Smooth muscle cell (in vitro differentiated cells): ENCODE measurements at regions not wholly inside any gene's neighbourhood (a gene's known extent, or its start where the extent isn't known, plus 50 kb on each side); places are given as distances from the start of the nearest gene placed in this dataset.

ENCODE experiments used
- DNase-seq: peaks from one replicate; lab custom pipeline; 2025; ENCODE audit not compliant: unreplicated experiment; lab: John Stamatoyannopoulos, UW
- H2AFZ ChIP-seq: fragments of 200-600 bp; sonication (generic); 2 replicates; pipeline ENCODE4 v1.6.0; 2016; ENCODE audit warnings: antibody characterized with exemption, low read depth, mild to moderate bottlenecking
- H3F3A ChIP-seq: fragments of 200-600 bp; sonication (generic); 2 replicates; pipeline ENCODE4 v1.6.0; 2017; ENCODE audit warnings: antibody characterized with exemption, low read depth
- H3K27ac ChIP-seq: fragments of 200-600 bp; sonication (generic); 2 replicates; pipeline ENCODE4 v1.5.1; 2016; ENCODE audit warnings: low read depth, mild to moderate bottlenecking
- H3K27me3 ChIP-seq: fragments of 200-600 bp; sonication (generic); 2 replicates; pipeline ENCODE4 v1.6.1; 2016; ENCODE audit warnings: low read depth, mild to moderate bottlenecking
- H3K36me3 ChIP-seq: fragments of 200-600 bp; sonication (generic); 2 replicates; pipeline ENCODE4 v1.5.1; 2016; ENCODE audit warnings: low read depth
- H3K4me1 ChIP-seq: fragments of 200-600 bp; sonication (generic); 2 replicates; pipeline ENCODE4 v1.5.1; 2016; ENCODE audit warnings: low read depth
- H3K4me2 ChIP-seq: fragments of 200-600 bp; sonication (generic); 2 replicates; pipeline ENCODE4 v1.6.0; 2016; ENCODE audit warnings: mild to moderate bottlenecking
- H3K4me3 ChIP-seq: fragments of 200-600 bp; sonication (generic); 2 replicates; pipeline ENCODE4 v1.5.1; 2016; ENCODE audit warnings: mild to moderate bottlenecking
- H3K79me2 ChIP-seq: fragments of 200-600 bp; sonication (generic); 2 replicates; pipeline ENCODE4 v1.6.0; 2016; ENCODE audit warnings: low read depth, mild to moderate bottlenecking
- H3K9ac ChIP-seq: fragments of 200-600 bp; sonication (generic); 2 replicates; pipeline ENCODE4 v1.6.0; 2016; ENCODE audit warnings: low read depth
- H3K9me3 ChIP-seq: fragments of 200-600 bp; sonication (generic); replicated peaks from 2 replicates; pipeline ENCODE4 v1.5.1; 2016; ENCODE audit warnings: low read depth
- H4K20me1 ChIP-seq: fragments of 200-600 bp; sonication (generic); 2 replicates; pipeline ENCODE4 v1.6.0; 2016; ENCODE audit warnings: low read depth
- WGBS: methylation state at CpG from one replicate; pipeline ENCODE4 v1.1.7; 2016; ENCODE audit warnings: low lambda C conversion rate; 5-methylcytosine and 5-hydroxymethylcytosine counted together
- TF ChIP-seq, protein P1 (sequence below): fragments of 200-600 bp; sonication (generic); IDR thresholded peaks from 2 replicates; pipeline ENCODE4 v1.5.1; 2017; ENCODE audit warnings: borderline replicate concordance, mild to moderate bottlenecking, antibody characterized with exemption; ENCODE audit not compliant: insufficient read depth, poor library complexity, severe bottlenecking

DNA sequence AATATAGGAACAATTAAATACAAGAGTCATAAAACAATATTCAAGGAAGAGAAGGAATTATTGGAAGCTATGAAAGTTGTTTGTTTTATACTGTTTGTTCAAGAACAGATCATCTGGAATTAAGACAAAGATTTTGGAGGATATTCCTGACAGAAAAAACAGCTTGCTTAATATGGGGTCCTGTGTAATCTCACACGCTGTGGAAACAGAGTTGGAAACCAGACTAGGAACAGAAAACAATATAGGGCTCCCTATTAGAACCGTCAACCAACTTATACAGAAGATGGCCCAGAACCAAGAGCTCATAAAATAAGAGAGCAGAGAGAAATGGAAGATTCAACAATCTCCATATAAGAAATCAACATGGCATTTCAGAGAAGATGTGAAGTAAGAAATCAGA, 156.0 kb downstream of the PCDH18 start:
- Histone ChIP-seq H3K4me1 (no peaks in the 10 kb centered on the region), H2AFZ (peak overlapping the region; percentile 80), H3K4me3 (no peak overlapping the region), H3K4me2 (no peak overlapping the region), H3F3A (no peaks in the 10 kb centered on the region), H3K9me3 (no peaks in the 10 kb centered on the region), H3K27ac (no peak overlapping the region), H3K27me3 (no peaks in the 10 kb centered on the region), H3K36me3 (no peaks in the 10 kb centered on the region), H3K79me2 (no peaks in the 10 kb centered on the region), H3K9ac (no peak overlapping the region), H4K20me1 (no peaks in the 10 kb centered on the region)
- WGBS: 48% methylated on average over 2 of the region's 2 CpGs
- TF ChIP-seq, protein P1, sequence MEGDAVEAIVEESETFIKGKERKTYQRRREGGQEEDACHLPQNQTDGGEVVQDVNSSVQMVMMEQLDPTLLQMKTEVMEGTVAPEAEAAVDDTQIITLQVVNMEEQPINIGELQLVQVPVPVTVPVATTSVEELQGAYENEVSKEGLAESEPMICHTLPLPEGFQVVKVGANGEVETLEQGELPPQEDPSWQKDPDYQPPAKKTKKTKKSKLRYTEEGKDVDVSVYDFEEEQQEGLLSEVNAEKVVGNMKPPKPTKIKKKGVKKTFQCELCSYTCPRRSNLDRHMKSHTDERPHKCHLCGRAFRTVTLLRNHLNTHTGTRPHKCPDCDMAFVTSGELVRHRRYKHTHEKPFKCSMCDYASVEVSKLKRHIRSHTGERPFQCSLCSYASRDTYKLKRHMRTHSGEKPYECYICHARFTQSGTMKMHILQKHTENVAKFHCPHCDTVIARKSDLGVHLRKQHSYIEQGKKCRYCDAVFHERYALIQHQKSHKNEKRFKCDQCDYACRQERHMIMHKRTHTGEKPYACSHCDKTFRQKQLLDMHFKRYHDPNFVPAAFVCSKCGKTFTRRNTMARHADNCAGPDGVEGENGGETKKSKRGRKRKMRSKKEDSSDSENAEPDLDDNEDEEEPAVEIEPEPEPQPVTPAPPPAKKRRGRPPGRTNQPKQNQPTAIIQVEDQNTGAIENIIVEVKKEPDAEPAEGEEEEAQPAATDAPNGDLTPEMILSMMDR: no peak
- DNase-seq: no peak

DNA sequence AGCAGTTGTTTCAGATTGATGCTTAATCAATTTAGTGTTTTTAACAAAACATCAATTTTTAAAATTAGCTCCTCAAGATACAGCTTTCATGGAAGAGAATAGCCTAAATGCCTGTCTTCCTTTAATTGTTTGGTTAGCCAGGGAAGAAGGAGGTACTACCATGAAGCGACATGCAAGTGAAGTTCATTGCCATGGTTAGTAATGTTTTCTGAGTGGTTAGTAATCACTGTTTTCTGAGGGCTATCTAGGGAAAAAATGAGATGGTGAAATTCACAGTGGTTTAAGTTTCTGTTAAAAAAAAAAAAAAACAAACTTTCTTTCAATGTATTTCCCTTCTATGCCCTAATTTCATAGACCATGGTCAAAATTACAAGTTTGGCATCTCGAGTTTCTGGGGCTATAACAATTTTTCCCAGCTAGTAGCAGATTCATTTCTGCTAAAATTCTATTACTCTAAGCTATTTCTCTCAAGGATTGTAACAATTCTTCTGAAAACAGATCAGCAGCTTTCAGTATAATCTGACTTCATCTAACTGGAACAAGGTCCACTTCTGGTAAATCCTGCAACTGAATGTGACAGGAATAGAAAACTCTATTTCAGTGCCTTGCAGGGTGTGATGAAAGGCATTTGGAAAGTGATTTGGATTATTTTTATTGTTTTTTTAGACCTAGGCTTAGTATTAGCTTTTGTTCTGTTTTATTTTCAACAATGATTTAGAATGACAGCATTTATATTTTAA, 157.0 kb downstream of the PCDH18 start:
- H3K27me3 ChIP-seq: no peaks in the 10 kb centered on the region
- no peaks in the 10 kb centered on the region for H3K36me3 ChIP-seq
- H3K9ac ChIP-seq: no peak overlapping the region
- H3K4me1 ChIP-seq: peaks cover 9% of the 10 kb centered on the region
- H3K4me3 ChIP-seq: no peak overlapping the region
- no peak for DNase-seq
- 67% methylated on average over 2 of the region's 2 CpGs for WGBS
- H3K9me3 ChIP-seq: no peaks in the 10 kb centered on the region
- H2AFZ ChIP-seq: peak overlapping the region; percentile 70
- H4K20me1 ChIP-seq: no peaks in the 10 kb centered on the region
- no peaks in the 10 kb centered on the region for H3F3A ChIP-seq
- TF ChIP-seq, protein P1: no peak
- no peaks in the 10 kb centered on the region for H3K79me2 ChIP-seq
- peak overlapping the region; percentile 30 for H3K27ac ChIP-seq
- no peak overlapping the region for H3K4me2 ChIP-seq

DNA sequence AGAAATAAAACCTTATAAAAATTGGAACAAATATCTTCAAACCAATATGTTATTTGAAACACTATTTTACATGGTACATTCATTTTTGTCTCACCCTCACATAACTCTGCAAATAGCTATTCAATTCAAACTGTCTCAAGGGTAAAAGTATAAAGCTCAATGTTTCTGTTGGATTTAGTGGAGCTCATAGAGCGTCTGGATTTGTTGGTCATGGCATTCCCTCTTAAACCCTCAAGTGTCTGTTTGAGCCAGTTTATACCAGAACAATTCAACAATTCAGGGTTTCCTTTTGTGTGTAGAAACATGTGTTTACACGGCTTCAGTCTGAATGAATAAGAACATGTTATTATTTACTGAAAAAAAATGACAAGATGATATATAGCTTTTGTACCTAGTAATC, 161.6 kb downstream of the PCDH18 start:
- TF ChIP-seq, protein P1: no peak
- Histone ChIP-seq H3K4me3 (no peak overlapping the region), H3K36me3 (no peaks in the 10 kb centered on the region), H3K9me3 (no peaks in the 10 kb centered on the region), H4K20me1 (no peaks in the 10 kb centered on the region), H3K79me2 (no peaks in the 10 kb centered on the region), H3F3A (no peaks in the 10 kb centered on the region), H2AFZ (peak overlapping the region; percentile 11), H3K27ac (peak overlapping the region; percentile 71), H3K4me1 (peaks cover 9% of the 10 kb centered on the region), H3K9ac (no peak overlapping the region), H3K4me2 (peak overlapping the region; percentile 45), H3K27me3 (no peaks in the 10 kb centered on the region)
- WGBS: 17% methylated on average over 2 of the region's 2 CpGs
- no peak for DNase-seq

DNA sequence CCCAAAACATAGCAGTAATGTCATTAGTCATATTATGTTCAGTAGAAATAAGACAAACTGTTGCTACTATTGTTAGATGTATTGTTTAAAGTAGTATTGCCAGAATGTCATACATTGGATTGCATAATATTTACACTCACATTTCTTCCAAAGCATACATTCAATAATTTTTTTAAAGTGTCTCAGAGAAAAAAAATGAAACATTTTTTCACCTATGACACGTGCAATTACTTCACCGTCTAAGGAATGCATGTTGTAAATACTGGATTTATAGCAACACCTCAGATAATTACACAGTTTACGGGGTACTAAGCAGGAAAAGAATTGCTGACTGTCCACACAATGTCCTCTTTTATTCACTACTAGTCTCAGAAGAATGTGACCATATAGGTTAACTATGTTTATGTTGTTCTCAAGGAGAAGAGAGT, 162.1 kb downstream of the PCDH18 start:
- H3K4me3 ChIP-seq: no peak overlapping the region
- no peaks in the 10 kb centered on the region for H4K20me1 ChIP-seq
- H3K4me1 ChIP-seq: peaks cover 9% of the 10 kb centered on the region
- 4% methylated on average over 3 of the region's 3 CpGs for WGBS
- H3K27me3 ChIP-seq: no peaks in the 10 kb centered on the region
- no peak for DNase-seq
- H3K36me3 ChIP-seq: no peaks in the 10 kb centered on the region
- TF ChIP-seq, protein P1: no peak
- H3K4me2 ChIP-seq: peak overlapping the region; percentile 45
- no peaks in the 10 kb centered on the region for H3F3A ChIP-seq
- H3K27ac ChIP-seq: peak overlapping the region; percentile 71
- no peaks in the 10 kb centered on the region for H3K79me2 ChIP-seq
- H3K9me3 ChIP-seq: no peaks in the 10 kb centered on the region
- H3K9ac ChIP-seq: no peak overlapping the region
- peak overlapping the region; percentile 11 for H2AFZ ChIP-seq
